Hypothalamus (tissue), 51 donors: ENCODE measurements at regions not wholly inside any gene's neighbourhood (a gene's known extent, or its start where the extent isn't known, plus 50 kb on each side); places are given as distances from the start of the nearest gene placed in this dataset.
"Not testable (repeated sequence)": the region's sequence is repeated elsewhere in the genome, so short reads cannot be mapped to it uniquely, and the experiment has no call there.

ENCODE experiments used
- DNase-seq, 51 donors: peaks; one replicate each; lab custom pipeline; 2025; lab: John Stamatoyannopoulos, UW

DNA sequence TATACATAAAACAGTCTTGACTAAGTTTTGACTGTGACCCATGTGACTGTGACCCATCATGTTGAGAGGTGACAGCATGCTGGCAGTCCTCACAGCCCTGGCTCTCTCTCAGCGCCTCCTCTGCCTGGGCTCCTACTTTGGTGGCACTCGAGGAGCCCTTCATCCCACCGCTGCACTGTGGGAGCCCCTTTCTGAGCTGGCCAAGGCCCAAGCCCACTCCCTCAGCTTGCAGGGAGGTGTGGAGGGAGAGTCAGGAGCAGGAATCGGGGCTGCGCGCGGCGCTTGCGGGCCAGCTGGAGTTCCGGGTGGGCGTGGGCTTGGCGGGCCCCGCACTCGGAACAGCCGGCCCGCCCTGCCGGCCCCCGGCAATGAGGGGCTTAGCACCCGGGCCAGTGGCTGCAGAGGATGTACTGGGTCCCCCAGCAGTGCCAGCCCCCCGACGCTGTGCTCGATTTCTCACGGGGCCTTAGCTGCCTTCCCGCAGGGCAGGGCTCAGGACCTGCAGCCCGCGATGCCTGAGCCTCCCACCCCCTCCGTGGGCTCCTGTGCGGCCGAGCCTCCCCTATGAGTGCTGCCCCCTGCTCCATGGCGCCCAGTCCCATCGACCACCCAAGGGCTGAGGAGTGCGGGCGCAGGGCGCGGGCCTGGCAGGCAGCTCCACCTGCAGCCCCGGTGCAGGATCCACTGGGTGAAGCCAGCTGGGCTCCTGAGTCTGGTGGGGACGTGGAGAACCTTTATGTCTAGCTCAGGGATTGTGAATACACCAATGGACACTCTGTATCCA is 955.9 kb upstream of the FAT3 start:
- not testable (repeated sequence) for DNase-seq

GRCh38 chr11:91265946-91266345 is 958.7 kb upstream of the FAT3 start:
- no peak for DNase-seq

DNA sequence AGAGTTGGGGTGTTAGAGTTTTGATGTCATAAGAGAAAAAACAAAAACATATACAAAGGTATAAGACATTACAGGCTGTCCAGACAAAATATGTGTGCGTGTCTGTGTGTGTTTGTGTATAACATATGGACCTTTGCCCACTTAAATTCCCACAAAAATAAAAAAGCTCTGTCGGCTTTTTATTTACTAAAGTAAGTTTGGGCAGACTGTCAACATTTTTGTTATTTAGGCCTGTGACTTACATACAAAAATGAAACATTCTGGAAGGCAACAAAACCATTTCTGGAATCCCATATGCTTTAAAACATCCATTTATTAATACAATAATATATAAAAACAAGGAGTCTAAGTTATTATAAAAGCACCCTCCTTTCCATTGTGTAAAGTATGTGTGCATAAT is 960.1 kb upstream of the FAT3 start:
- no peak for DNase-seq

GRCh38 chr11:91263496-91264365 is 960.9 kb upstream of the FAT3 start:
- DNase-seq: no peak

DNA sequence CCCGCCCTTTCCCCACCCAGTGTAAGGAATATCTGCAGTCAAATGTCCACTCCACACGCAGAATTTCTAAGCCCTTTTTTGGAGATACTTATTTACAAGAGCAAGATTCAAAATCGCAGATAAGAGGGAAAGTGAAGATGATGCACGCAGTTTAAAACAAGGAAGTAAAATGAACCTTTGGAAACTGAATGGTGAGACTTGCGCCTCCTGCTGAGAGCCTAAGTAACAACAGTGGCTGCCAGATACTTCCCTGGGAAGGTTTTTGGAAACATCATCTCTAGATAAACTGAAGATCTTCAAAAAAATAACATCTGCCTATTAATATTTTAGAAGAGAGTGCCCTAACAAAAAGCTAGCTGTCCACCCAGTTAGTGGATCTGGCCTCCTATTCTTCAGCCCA is 963.1 kb upstream of the FAT3 start:
- DNase-seq: no peak

DNA sequence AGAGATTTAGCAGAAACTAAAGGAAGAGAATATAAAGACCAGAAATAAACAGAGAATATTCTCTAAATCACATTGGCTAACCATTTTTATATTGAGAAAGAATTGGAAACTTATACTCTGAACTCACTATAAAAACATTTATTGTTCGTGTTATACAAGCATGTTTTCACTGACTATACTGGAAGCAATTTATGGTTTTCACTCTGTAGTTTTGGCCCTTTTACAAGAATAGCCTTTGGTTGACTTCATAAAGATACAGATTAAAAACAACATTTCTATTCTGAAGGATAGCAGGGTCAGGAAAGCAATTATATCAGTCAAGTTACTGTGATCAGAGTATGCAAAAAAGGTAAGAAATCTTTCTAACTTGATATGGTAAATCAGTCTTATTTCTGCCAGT is 965.7 kb upstream of the FAT3 start:
- no peak for DNase-seq

DNA sequence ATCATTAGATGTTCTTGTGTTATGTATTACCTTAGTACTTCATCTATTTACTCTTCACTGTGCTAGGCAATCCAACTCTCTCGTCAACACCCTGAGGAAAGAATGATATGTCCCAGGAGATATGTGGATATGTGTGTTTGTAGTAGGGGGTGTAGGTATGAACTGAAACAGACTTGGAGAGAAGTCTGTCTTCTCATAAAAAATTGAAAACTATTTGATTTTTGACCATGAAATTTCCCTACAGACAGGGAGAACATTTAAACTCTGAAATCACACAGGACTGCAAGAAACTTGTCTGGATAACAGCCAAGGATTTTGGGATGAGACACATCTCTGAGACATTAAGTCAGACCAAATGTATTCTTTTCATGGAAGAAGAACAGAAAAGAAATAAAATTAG is 967.0 kb upstream of the FAT3 start:
- DNase-seq: no peak

DNA sequence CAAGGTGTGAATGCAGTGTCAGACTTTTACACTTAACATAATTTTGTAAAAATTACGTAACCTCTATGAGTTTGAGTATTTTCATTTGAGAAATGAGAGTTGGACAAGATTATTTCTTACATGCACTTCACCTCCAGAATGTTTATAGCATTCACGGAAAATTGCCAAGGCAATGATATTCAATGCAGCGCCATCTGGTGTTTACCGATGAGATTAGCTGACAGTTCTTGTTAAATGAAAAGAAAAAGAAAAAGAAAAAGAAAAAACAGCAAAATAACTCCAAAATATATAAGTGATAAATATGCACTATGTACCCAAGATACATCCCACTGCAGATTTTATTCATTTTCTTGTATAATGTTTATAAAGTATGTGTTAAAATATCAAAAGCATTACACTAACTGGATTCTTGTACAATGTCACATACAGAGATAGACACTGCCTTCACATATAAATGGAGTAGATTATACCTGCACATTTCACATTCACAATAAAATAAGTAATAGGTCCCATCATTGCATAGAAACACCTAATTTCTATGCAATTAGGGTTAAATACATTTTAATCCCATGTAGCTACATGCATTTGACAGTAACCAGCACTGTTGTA is 976.3 kb upstream of the FAT3 start:
- DNase-seq: peak in 7 of 51 donors; percentile 0 to 9 (median 3)

- no peak for DNase-seq
These were observed 977.4 kb upstream of the FAT3 start for GRCh38 chr11:91247009-91247735.

GRCh38 chr11:91244912-91245311 is 979.7 kb upstream of the FAT3 start:
- DNase-seq: no peak

DNA sequence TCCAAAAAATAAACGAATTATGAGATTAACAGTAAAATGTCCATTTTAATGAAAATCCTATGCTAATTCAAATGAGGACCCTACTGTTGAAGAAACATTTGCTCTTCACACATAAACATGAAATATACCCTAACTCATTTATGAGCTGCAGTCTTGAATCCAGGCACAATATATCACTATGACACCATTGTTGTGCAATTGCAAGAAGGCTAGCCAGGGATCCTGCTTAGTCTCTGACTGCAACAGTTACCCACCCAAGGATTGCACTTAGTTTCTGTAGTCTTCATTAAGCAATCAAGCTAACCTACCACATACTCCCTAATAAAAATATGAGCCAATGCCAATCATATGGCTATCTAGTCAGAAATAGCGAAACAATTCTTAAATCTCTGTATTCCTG is 981.0 kb upstream of the FAT3 start:
- DNase-seq: no peak

DNA sequence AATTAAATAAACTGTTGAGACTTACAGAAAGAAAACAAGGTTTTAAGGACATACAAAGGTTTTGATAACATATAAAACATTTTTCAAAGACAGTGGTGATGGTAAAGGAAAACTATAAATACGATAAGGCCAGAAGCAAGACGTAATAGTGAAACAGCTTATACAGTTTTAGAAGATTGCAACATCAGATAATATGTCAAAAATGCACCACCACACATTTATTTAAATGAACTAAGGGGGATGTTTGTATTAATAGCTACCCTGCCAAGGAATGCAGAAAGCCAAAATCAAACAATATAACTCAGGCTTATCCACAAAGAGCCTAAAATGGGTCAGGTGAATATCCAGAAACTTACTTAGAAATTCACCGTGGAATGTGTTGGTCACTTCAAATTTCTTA is 981.6 kb upstream of the FAT3 start:
- no peak for DNase-seq

- no peak for DNase-seq
These were observed 983.4 kb upstream of the FAT3 start for GRCh38 chr11:91241226-91241625.

DNA sequence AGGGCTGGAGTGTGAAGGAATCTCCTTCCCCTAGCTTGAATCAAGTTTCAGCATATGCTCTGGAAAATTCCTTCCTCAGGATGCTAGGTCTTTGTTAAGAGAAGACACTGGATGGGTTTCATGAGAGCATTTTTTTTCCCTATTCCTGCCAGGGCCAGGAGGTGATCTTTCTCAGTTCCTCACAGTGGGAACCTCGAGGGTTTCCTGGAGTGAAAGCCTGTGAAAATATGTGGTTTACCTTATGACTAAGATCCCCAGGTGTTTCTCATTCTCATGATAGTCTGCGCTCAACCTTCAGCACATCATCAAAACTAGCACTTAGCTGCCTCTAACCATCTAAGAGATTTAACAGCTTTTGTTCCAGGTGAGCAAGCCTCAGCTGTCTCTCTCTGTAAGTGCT is 985.3 kb upstream of the FAT3 start:
- no peak for DNase-seq

DNA sequence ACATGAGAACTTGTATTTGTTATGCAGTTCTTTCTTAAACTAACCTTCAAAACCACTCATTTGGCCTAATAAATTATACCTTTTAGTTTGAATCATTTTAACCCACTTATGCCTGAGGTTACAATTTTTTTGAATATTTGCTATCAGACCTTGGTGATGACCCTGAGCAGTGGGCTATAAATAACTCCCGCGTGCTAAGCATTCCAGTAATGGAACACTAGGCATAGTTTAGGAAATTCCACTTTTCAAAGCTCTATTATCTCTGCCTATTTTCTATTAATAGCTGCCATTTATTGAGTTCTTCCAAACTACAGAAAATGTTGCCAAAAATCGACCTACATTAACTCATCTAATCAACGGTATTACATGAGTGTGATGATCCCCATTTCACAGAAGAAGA is 993.4 kb upstream of the FAT3 start:
- DNase-seq: no peak

DNA sequence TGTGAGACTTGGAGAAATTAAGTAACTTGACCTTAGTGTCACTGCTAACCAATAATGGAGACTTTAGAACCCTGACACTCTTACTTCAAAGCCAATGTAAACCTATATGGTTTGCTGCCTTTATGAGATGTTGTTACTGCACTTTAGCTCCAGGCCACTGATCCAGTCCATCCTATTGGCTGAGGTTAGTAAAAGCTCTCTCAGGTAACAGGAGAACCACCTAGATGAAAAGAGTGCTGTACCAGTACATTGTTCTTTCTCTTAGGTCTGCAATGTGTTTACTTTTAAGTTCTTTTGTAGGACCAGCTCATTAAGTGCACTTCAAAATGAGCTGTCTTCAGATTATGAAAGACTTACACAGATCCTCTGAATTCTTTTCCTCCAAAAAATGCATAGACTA is 994.0 kb upstream of the FAT3 start:
- DNase-seq: no peak

DNA sequence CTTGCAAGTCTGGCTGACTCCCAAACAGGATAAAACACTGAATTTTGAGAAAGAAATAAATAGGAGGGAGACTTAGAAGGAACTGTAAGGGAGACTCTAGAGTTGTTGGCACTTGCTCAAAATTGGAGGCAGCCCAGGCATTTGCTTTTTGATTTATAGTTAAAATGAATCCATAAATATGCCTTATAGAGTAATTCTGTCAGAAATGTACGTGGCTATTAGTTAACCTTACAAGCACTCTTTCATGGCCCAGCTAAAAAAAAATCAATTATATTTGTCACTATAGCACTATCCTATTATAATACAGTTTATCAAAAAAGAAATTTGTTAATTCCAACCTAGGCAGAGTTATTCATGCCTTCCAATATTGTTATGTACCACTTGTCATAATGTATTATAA is 1000.0 kb upstream of the CHORDC1 start:
- no peak for DNase-seq

DNA sequence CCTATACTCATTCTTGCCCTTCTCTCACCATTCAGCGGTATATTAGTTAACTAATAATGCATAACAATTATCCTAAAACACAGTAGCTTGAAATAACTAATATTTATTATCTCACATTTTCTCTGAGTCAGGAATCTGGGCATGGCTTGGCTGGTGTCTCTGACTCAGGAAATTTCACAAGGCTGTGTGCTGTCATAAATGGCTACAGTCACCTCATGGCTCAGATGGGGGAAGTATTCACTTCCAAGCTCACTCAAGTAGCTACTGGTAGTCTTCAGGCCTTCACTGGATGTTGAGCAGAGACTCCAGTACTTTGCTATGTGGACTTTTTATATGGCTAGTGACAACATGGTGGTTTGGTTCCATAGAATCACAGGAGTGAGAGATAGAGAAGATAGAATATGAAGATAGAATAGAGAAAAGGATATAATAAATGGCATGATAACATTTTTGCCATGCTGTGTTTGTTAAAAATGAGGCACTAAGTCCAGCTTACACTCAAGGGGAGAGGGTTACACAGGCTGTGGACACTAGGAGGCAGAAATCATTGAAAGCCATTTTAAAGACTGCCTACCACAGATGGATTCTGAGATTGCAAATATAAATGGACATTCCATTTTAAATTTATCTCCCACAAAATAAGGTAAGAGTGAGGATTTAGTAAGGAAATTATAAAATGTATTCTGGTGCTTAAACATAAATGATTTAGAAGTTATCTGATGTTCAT is 997.8 kb upstream of the CHORDC1 start:
- DNase-seq: peak in 1 of 51 donors; percentile 11

DNA sequence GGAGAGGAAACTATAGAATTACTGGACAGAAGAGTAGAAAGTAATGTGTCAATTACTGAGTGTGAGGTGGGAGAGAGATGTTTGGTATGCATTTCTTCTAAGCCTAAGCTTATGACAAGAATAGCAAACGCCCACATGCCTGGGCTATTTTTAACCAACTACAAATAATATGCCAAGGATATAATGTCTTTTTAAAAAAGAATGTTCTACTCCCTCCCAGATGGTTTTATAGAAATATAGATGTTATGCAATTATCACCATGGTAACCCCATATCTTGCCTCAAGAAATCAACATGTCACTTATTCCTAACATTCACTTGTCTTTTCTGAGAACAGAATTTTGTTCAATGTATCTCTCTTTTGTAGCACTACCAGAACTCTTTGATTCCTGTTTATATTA is 996.7 kb upstream of the CHORDC1 start:
- DNase-seq: no peak

GRCh38 chr11:91209751-91210150 is 986.9 kb upstream of the CHORDC1 start:
- no peak for DNase-seq
